GM19397 (cell line): ENCODE measurements at regions not wholly inside any gene's neighbourhood (a gene's known extent, or its start where the extent isn't known, plus 50 kb on each side); places are given as distances from the start of the nearest gene placed in this dataset.
A peak's percentile ranks its signal among the peaks of the same experiment; 100 is the strongest.
"Not testable (repeated sequence)": the region's sequence is repeated elsewhere in the genome, so short reads cannot be mapped to it uniquely, and the experiment has no call there.

Experiments
- ATAC-seq: cut with Tn5 transposase; IDR thresholded peaks from one replicate; pipeline ENCODE4 v1.9.1; 2021; ENCODE audit warnings: mild to moderate bottlenecking, moderate library complexity; ENCODE audit not compliant: unreplicated experiment

GRCh38 chr9:6105738-6106137, 90.3 kb upstream of the RANBP6 start:
- no peak for ATAC-seq

DNA sequence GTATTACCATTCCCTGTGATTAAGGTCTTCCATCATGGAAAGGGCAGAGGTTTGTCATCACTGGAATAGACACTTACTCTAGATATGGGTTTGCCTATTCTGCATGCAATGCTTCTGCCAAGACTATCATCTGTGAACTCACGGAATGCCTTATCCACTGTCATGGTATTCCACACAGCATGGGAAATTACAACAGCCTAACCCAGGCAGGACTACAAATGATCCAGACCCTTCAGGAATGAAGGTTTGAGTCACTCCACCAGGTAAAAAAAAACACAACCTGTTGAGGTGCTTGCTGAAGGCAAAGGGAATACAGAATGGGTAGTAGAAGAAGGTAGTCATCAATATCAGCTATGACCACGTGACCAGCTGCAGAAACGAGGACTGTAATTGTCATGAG, 89.0 kb upstream of the RANBP6 start:
- ATAC-seq = not testable (repeated sequence)

GRCh38 chr9:6103911-6104310, 88.5 kb upstream of the RANBP6 start:
- not testable (repeated sequence) for ATAC-seq

DNA sequence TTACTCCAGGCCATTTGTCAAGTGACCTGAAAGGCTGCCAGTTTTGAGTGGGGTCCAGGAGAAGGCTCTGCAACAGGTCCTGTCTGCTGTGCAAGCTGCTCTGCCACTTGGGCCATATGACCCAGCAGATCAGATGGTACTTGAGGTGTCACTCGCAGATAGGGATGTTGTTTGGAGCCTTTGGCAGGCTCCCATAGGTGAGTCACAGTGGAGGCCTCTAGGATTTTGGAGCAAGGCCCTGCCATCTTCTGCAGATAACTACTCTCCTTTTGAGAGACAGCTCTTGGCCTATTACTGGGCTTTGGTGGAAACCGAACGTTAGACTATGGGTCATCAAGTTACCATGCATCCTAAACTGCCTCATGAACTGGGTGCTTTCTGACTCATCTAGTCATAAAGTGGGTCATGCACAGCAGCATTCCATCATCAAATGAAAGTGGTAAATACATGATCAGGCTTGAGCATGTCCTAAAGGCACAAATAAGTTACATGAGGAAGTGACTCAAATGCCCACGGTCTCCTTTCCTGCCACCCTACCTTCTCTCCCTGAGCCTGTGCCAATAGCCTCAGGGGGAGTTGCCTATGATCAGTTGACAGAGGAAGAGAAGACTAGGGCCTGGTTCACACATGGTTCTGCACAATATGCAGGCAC, 87.0 kb upstream of the RANBP6 start:
- not testable (repeated sequence) for ATAC-seq

- not testable (repeated sequence) for ATAC-seq
Observed at GRCh38 chr9:6101725-6102124, 86.3 kb upstream of the RANBP6 start.

- ATAC-seq = not testable (repeated sequence)
Observed at GRCh38 chr9:6099346-6099745, 83.9 kb upstream of the RANBP6 start.

- ATAC-seq = no peak
Observed at GRCh38 chr9:6098431-6098830, 83.0 kb upstream of the RANBP6 start.

- ATAC-seq = no peak
Observed at GRCh38 chr9:6096821-6097220, 81.4 kb upstream of the RANBP6 start.

DNA sequence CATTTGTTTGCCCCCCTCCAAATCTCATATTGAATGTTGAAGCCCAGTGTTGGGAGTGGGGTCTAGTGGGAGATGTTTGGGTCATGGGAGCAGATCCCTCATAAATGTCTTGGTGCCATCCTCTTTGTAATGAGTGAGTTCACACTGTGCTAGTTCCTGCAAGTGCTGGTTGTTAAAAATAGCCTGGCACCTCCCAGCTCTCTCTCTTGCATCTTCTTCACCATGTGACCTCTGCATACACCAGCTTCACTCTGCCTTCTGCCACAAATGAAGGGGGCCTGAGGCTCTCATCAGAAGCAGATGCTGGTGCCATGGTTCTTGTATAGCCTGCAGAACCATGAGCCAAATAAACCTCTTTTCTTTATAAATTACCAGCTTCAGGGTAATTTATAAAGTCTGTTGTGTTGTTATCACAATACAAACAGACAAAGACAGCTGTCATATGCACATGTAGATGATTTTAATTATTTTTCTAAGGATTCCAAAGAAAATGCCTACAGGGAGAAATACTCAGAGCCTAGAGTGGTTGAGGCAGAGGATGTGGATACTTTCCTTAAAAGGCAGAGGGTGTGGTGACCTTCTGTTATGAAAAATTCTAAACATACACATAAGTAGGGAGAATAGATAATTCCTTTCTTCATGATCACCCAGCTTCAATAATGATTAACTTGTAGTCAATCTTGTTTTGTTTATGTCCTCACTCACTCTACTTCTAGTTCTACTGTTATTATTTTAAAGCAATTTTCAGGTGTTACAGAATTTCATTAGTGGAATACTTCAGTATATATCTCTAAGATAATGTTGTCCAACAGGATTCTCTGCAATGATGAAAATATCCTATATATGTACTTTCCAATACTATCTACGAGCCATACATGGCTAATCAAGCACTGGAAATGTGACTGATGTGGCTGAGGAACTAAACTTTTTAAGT, 75.1 kb upstream of the RANBP6 start:
- ATAC-seq = no peak

DNA sequence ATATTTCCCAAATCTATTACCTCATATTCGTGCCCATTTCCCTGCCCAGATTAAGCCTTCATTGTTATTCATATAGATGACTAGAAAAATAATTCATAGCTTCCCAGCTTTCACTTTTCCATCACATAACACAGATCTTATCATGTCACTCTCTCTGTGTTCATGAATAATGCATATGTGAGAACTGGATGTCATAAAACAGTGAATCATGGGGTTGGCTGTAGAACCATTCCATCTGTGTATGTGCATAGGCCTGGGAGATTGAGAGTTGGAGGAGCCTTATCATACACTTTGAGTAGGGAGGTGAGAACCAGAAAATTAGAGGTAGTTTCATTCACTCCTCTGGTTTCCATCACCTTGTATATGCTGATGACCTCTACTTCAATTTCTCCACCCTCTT, 73.9 kb upstream of the RANBP6 start:
- no peak for ATAC-seq

DNA sequence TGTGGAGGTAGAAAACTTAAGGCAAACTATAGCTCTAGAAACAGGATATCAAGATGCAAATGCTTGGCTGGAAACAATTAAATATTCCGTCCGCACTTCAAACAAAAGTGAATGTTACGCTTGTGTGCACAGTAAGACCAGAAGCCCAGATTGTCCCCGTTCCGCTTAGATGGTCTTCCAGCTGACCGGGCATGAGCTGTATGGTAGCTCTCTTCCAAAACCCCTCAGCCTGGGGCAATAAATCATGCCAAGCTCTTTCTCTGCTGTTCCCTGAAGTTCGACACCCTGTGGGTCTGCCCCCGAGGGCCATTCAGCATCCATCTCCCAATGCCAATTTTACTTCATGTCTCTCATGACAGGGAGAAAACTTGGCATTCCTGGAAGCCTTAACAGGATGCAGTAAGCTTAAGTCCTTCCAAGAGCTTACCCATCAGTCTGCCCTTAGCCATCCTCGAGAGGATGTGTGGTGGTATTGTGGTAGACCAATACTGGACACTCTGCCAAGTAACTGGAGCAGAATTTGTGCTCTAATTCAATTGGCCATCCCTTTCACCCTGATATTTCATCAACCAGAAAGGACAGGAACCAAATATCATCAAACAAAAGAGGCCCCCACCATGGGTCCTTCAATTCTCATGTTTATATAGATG, 70.7 kb upstream of the RANBP6 start:
- ATAC-seq = no peak

- peak; percentile 92 for ATAC-seq
Observed at GRCh38 chr9:6080154-6080716, 64.8 kb upstream of the RANBP6 start.

DNA sequence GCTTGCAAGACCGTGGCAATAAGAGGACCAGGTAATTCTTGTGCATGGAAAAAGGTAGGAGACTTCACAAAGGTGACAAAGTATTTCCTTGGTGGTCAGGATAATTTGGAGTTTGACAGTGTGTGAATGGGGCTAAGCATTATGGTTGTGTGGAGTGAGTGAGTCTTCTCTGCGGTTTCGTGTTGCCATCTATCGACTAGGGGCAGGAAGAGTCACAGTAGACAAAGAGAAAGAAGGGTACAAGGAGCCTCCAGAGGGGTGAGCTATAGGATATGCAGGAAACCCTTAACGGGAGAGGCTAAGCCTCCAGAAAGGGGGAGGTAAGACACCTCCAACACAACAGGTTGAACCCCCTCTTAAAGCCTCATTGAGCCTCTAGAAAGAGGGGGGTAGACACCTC, 64.0 kb upstream of the RANBP6 start:
- ATAC-seq = no peak

GRCh38 chr9:6078382-6079105, 63.1 kb upstream of the RANBP6 start:
- no peak for ATAC-seq

DNA sequence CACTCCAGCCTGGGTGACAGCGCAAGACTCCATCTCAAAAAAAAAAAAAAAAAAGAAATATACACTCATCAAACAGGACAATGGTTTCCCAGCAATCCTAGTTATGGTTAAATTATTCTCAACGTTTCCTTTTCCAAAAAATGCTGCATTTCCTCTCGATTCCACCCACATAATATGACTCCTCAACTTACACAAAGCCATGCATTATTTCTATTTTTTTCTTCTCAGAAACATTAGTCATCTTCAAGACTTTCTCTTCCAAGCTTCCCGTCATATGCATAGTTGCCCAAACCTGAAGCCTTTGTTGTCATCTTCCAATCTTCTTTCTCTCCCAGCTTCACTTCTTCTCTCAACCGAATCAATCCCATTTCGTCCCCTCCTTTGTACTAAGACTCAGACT, 61.4 kb upstream of the RANBP6 start:
- no peak for ATAC-seq

DNA sequence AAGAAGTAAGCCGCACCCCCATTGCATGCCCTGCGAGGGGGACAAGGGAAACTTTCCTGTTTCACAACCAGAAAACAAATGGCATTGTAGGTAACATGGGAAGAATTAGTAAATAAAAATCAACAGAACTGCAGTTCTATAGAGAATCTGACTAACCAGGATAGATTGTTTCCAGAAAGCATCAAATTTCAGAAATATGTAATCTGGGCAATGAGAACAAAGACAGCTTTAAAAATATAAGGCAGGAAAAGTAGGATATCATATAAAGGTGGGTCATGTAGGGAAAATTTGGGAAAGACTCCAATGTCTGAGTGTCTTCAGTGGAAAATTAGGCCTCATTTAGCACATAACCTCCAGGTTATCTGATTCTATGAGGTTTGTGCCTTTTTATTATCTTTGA, 58.3 kb upstream of the RANBP6 start:
- ATAC-seq = no peak

- ATAC-seq = no peak
Observed at GRCh38 chr9:6072865-6073264, 57.4 kb upstream of the RANBP6 start.

GRCh38 chr9:6072453-6072852, 57.0 kb upstream of the RANBP6 start:
- ATAC-seq = no peak

DNA sequence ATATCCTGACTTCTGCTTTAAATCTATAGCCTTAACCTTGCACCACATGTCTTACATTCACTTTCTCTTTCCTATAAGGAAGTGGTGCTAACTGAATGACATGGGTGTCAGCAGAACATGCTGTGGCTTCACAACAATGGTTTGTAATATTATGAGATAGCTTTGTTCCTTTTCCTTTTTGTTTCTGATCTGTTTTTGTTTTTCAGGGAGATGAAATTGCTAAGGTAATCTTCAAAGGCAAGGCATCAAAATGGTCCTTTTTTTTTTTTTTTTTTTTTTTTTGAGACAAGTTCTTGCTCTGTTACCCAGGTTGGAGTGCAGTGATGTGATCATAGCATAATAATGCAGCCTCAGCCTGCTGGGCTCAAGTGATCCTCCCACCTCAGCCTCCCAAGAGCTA, 53.6 kb upstream of the RANBP6 start:
- ATAC-seq = peak; percentile 87

DNA sequence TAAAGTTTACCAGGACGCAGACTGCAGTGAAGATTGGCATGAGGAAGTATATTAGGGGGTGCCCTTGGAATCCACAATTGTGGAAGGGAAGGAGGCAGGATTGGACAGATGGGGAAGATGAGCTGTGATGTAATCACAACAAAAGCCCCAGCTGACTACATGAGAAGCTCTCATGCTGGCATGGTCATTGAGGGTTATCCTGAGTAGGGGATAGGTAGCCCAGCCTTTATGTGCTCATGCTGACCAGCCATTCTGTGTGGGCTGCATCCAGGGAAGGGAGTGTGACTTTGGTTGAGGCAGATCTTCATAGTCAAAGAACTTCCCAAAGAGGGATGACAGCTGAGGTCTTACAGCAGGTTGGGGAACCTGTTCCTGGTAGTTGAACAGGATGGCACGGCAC, 52.0 kb upstream of the RANBP6 start:
- no peak for ATAC-seq
